ENCODE measurements at regions not wholly inside any gene's neighbourhood (a gene's known extent, or its start where the extent isn't known, plus 50 kb on each side); places are given as distances from the start of the nearest gene placed in this dataset.
A peak's percentile ranks its signal among the peaks of the same experiment; 100 is the strongest.

DNA sequence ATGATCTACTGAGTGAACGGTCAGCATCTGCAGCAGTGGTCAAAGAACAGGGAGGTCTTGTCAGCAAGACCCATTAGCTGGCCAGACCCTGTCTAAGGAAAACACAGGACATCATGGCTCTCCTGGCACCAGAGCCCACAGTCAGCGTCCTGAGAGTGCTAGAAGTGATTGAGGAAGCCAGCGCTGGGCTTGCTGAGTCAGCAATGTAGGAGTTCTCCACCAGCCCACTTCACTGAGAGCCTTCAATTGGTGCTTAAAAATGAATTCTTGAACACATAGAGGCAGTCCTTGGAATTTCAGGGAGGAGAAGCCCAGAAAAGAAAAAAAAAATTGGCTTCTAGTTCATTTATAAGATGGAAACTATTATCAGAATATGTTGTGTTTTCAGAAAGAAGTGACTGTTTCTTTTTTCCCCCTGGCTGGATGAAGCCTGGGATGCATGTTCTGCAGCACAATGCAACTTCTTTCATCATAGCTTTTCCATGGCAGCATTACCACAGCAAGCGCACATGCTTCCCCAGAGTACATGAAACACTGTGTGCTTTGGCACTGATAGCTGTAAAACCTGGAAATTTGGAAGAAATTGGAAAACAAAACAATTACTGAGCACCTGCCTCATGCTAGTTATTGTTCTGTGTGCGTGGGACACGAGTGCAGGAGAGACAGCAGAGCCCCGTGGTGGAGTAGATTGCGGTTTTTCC is 899.9 kb downstream of the C6orf118 start:
- DNase-seq (no peak), ATAC-seq (ENCODE audit: low read depth in 2 of 2) (no peak)
- H3K9me3 Mint-ChIP-seq = peaks cover 0 to 15% (median 7%) of the 10 kb centered on the region in 7 donors
- no peak overlapping the region for H3K27ac Mint-ChIP-seq
- H3K36me3 Mint-ChIP-seq = no peaks in the 10 kb centered on the region
- no peak overlapping the region for H3K4me3 Mint-ChIP-seq
- H3K4me1 Mint-ChIP-seq = no peaks in the 10 kb centered on the region
- H3K27me3 Mint-ChIP-seq = no peaks in the 10 kb centered on the region

DNA sequence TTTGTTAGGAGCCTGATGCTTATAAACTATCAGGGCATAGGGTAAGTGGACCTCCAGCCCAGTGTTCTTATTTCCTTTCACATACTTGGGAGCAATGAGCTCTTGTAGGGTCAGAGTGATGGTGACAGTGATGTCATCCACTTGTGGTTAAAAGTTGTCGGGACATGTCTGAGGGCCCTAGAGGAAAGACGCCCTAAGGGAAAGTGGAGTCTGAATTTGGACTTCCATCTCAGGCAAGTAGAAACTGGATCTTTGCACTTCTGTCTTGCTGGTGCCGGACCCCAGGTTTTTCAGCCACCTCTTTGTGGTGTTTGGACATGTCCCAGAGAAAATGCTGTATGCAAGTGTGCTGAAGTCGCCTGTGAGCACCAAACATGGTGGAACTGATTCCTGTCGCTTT is 900.5 kb downstream of the C6orf118 start:
- Mint-ChIP-seq H3K4me3 (no peak overlapping the region), H3K27ac (no peak overlapping the region), H3K9me3 (peaks cover 0 to 13% (median 5%) of the 10 kb centered on the region in 7 donors), H3K36me3 (no peaks in the 10 kb centered on the region), H3K27me3 (no peaks in the 10 kb centered on the region), H3K4me1 (no peaks in the 10 kb centered on the region)
- DNase-seq (no peak), ATAC-seq (ENCODE audit: low read depth in 2 of 2) (no peak)

DNA sequence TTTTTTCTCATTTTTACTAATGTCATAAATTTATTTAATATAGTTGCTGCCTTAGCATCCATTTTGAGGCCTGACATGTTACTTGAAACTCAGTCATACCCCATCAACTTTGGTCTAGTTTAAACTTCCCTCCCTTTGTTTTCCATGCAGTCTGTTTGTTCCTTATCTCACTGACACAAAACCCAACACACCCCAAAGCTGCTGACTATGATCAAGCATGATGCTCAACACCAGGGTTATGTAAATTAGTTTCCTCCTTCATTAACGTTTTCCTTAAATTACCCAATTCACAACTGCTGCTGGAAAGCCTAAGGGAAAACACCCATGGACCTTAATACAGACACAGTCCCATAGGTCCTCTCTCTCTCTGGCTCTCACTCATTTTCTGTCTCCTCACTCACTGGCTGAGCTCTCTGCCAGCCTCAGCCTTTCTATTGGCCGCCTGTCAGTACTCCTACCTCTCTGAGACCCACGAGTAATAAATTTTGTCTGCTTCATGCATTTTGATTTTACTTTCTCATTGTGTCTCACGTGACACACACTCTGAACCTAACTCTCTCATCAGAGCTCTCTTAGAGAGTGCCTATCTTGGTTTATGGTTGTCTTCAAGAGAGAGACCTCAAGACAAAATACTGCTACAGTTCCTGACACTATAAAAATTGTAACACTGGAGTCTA is 904.5 kb downstream of the C6orf118 start:
- H3K4me3 Mint-ChIP-seq = no peak overlapping the region

DNA sequence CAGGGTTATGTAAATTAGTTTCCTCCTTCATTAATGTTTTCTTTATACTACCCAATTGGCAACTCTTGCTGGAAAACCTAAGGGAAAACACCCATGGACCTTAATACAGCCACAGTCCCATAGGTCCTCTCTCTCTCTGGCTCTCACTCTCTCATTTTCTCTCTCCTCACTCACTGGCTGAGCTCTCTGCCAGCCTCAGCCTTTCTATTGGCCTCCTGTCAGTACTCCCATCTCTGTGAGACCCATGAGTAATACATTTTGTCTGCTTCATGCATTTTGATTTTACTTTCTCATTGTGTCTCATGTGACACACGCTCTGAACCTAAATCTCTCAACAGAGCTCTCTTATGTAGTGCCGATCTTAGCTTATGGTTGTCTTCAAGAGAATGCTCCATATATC is 907.5 kb downstream of the C6orf118 start:
- H3K4me1 Mint-ChIP-seq = peaks cover 0 to 3% (median 3%) of the 10 kb centered on the region in 3 donors
- H3K4me3 Mint-ChIP-seq = no peak overlapping the region
- no peak overlapping the region for H3K27ac Mint-ChIP-seq
- H3K9me3 Mint-ChIP-seq = peaks cover 0 to 14% (median 0%) of the 10 kb centered on the region in 7 donors
- no peaks in the 10 kb centered on the region for H3K36me3 Mint-ChIP-seq
- no peaks in the 10 kb centered on the region for H3K27me3 Mint-ChIP-seq
- ATAC-seq (ENCODE audit: low read depth in 2 of 2) (no peak), DNase-seq (no peak)

More for the DNA sequence above, 904.5 kb downstream of the C6orf118 start:
- DNase-seq (no peak), ATAC-seq (ENCODE audit: low read depth in 2 of 2) (no peak)
- no peaks in the 10 kb centered on the region for H3K36me3 Mint-ChIP-seq
- H3K27me3 Mint-ChIP-seq = no peaks in the 10 kb centered on the region
- H3K4me1 Mint-ChIP-seq = no peaks in the 10 kb centered on the region
- no peak overlapping the region for H3K27ac Mint-ChIP-seq
- H3K9me3 Mint-ChIP-seq = peaks cover 0 to 9% (median 0%) of the 10 kb centered on the region in 7 donors

DNA sequence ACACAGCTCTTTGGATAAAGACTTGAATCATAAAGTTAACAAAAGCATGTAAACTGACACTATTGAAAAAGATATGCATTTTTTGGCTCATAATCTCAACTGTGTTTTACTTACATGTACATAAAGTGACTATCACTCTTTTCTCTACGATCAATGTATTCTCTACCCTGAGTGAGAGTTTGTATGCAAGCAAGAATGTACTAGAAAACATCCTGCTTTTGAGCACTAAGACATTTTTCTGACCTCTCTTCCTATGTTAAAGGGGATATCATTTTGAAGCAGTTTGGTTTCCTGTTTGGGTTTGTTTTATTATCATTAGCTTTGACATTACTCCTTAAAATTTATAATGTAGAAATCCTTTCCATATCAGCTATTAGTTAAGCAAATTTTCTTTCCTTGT is 910.8 kb downstream of the C6orf118 start:
- DNase-seq = no peak
- Mint-ChIP-seq H3K4me1 (peaks cover 0 to 3% (median 3%) of the 10 kb centered on the region in 3 donors), H3K9me3 (peaks cover 0 to 15% (median 4%) of the 10 kb centered on the region in 7 donors), H3K36me3 (no peaks in the 10 kb centered on the region), H3K4me3 (no peak overlapping the region), H3K27me3 (no peaks in the 10 kb centered on the region), H3K27ac (no peak overlapping the region)
- no peak for ATAC-seq (ENCODE audit: low read depth in 2 of 2)

DNA sequence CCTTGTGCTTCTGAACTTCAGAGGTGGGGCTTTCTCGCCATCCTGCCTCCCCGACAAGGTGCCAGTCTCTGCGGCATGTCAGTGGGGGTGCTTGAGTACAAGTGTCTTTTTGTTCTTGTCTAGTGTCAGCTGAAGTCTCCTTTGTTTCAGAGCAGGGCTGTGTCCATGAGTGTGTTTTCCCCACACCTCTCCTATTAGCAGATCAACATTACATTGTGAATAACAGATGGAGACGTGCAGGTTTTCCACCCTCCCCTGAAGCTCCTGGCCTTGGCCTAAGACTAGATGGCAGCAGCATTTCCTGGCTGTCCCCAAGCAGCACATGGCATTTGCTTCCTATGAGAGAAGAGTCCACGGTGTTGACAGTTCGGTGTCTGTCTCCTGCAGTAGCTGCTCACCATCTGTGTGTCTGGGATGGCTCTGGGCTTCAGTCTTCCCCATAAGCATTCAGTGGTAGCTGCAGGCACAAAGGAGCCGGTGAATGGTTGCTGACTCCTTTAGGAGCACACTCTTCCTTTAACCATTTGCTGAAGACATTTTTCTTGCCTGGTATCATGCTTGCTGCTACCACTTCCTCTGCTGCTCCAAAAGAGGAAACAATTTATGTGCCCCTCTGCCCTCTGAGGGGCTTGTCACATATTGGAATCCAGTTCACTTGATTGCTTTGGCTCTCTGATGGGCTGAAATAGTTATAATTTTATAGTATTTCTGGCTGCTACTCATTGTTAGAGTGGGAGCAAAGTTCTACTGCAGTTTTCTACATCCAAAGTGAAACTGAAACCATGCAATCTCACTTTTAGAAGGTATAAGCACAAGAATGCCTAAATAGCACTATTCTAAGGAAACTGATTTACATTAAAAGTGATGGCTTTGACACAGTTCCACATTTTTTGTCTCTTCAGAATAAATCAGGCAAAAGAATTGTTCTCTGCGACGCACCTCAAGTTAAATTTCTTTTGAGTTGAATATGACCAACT is 913.0 kb downstream of the C6orf118 start:
- Mint-ChIP-seq H3K4me1 (peaks cover 0 to 3% (median 3%) of the 10 kb centered on the region in 3 donors), H3K27ac (no peak overlapping the region), H3K36me3 (no peaks in the 10 kb centered on the region), H3K27me3 (no peaks in the 10 kb centered on the region), H3K4me3 (peak overlapping the region in 2 of 8 donors; percentile 24 to 25), H3K9me3 (peaks cover 0 to 11% (median 4%) of the 10 kb centered on the region in 7 donors)
- ATAC-seq (ENCODE audit: low read depth in 2 of 2) (no peak), DNase-seq (no peak)

DNA sequence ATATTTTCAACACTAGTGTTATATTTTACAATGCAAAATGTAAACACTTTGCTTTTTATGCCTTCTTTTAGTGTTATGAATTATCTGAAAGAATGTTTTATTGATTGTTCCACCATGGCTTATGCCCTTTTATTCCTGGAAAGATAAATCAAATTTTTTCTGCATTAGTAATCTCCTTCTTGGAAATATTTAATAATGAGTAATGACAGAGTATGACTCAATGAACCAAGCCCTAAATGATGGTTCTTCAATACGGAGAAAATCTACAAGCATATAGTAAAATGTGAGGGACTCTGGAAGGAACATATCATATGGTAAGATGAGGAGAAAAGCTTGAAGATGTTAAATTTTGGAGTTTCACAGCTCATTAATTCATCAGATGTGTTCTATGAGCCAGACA is 929.6 kb downstream of the C6orf118 start:
- ATAC-seq (ENCODE audit: low read depth in 2 of 2) (no peak), DNase-seq (no peak)
- no peak overlapping the region for H3K4me3 Mint-ChIP-seq
- H3K36me3 Mint-ChIP-seq = peaks cover 0 to 8% of the 10 kb centered on the region in 2 donors
- peaks cover 0 to 25% (median 14%) of the 10 kb centered on the region in 7 donors for H3K9me3 Mint-ChIP-seq
- no peaks in the 10 kb centered on the region for H3K4me1 Mint-ChIP-seq
- no peak overlapping the region for H3K27ac Mint-ChIP-seq
- H3K27me3 Mint-ChIP-seq = no peaks in the 10 kb centered on the region

DNA sequence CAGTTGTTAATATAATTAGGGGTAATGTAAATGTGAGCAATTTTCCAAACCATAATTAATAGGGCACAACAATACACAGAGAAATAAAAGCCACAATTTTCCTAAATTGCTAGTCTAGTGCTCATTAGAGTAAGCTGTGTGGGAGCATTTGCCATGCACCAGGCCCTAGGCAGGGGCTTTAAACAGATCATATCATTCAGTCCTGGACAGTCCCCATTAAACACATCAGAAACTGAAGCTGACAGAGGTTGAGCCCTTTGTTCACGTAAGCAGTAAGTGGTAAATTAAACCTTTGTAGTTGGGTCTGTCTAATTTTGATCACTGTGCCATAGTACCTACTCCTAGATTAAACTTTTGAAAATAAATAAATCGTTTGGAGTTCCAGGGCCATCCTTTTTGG is 931.1 kb downstream of the C6orf118 start:
- H3K4me1 Mint-ChIP-seq = no peaks in the 10 kb centered on the region
- no peak overlapping the region for H3K4me3 Mint-ChIP-seq
- no peaks in the 10 kb centered on the region for H3K27me3 Mint-ChIP-seq
- peaks cover 0 to 8% of the 10 kb centered on the region in 2 donors for H3K36me3 Mint-ChIP-seq
- no peak overlapping the region for H3K27ac Mint-ChIP-seq
- ATAC-seq (ENCODE audit: low read depth in 2 of 2) (no peak), DNase-seq (no peak)
- peaks cover 0 to 20% (median 10%) of the 10 kb centered on the region in 7 donors for H3K9me3 Mint-ChIP-seq

DNA sequence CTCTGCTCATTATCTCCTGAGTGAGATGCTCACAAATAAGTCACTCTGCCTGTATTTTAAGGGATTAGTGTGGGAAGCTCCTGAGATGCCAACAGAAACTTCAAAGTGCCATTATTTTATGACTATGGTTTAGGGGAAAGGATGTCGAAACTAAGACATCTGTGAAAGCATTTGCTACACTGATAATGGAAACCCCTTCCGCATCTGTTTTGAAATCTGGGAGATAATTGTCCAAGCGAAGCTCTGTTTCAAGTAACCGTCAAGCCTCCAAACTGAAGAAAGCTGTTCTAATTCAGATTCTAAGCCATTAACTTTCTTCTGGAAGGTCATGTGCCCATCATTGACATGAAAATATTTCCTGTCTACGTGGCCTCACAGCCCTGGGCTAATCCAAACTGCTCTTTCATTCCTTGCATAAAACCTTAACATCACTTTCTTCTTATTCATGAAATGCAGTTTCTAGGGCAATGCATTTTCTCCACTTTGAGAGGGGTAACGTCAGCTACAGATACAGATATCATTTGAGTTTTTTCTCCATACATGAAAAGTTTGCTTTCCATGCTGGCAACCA is 932.0 kb downstream of the C6orf118 start:
- Mint-ChIP-seq H3K4me3 (no peak overlapping the region), H3K36me3 (peaks cover 0 to 8% of the 10 kb centered on the region in 2 donors), H3K27ac (no peak overlapping the region)

DNA sequence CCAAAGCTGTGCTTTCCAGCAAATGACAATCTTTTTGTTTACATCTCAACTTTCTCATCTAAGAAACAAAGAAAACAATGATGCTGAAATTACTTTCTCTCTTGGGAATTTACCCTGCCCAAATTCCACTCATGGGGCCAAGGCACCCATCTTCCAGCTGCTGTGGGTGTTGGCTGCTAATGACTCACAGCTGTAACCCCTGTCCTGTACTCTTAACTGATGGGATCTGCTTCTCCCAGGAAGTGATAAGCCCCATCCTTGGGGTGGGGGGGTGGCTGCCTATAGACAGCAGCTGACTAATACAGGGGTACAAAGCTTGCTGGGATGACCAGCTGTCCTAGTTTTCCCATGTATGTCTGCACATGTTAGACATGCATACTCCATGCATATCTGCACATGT is 938.6 kb downstream of the C6orf118 start:
- Mint-ChIP-seq H3K27me3 (no peaks in the 10 kb centered on the region), H3K4me1 (no peaks in the 10 kb centered on the region), H3K4me3 (no peak overlapping the region), H3K36me3 (no peaks in the 10 kb centered on the region), H3K27ac (no peak overlapping the region), H3K9me3 (peaks cover 0 to 7% (median 0%) of the 10 kb centered on the region in 7 donors)
- no peak for DNase-seq
- no peak for ATAC-seq (ENCODE audit: low read depth in 2 of 2)

More for the DNA sequence above, 932.0 kb downstream of the C6orf118 start:
- DNase-seq = no peak
- Mint-ChIP-seq H3K4me1 (no peaks in the 10 kb centered on the region), H3K9me3 (peaks cover 0 to 20% (median 9%) of the 10 kb centered on the region in 7 donors), H3K27me3 (no peaks in the 10 kb centered on the region)
- ATAC-seq (ENCODE audit: low read depth in 2 of 2) = no peak

DNA sequence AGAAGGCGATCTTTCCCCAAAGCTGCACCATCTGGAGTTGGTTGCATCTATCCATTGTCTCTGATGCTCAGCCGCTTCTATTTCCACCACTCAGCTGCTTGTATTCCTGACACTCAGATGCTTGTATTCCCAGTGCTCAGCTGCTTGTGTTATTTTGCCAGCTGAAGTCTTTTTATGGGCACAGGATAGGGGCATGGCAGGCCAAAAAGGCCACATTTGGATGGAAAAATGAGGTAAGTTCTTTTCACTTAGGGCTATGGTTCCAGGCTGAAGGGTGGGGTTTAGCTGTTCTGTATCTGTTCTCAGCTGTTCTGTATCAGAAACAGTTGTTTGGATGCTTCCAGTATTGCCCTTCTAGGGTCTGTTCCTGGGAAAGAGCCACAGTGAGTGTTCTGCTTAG is 944.9 kb downstream of the QKI start:
- Mint-ChIP-seq H3K36me3 (peaks cover 0 to 6% of the 10 kb centered on the region in 2 donors), H3K9me3 (peaks cover 10 to 43% (median 19%) of the 10 kb centered on the region in 7 donors), H3K4me3 (no peak overlapping the region), H3K4me1 (no peaks in the 10 kb centered on the region), H3K27me3 (no peaks in the 10 kb centered on the region), H3K27ac (no peak overlapping the region)
- ATAC-seq (ENCODE audit: low read depth in 2 of 2) (no peak), DNase-seq (no peak)

DNA sequence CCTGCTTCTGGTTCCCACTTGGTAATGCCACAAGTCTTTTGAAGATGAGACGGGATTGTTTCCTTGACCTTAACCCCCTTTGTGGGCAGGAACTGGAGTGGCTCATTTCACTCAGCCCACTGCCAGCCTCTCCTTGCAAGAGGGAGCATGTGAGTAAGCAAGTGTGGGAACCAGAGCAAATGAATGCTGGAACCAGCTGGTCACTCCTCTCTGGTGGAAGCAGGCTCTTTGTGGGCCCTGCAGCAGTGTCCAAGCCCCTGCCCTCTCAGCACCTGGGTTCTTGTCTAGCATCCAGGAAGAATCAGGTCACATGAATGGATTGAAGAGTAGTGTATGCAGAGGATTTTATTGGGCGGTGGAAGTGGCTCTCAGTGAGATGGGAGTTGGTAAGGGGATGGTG is 944.5 kb downstream of the QKI start:
- DNase-seq = no peak
- peaks cover 0 to 6% of the 10 kb centered on the region in 2 donors for H3K36me3 Mint-ChIP-seq
- H3K9me3 Mint-ChIP-seq = peaks cover 10 to 43% (median 19%) of the 10 kb centered on the region in 7 donors
- no peak overlapping the region for H3K27ac Mint-ChIP-seq
- no peak for ATAC-seq (ENCODE audit: low read depth in 2 of 2)
- no peak overlapping the region for H3K4me3 Mint-ChIP-seq
- H3K4me1 Mint-ChIP-seq = no peaks in the 10 kb centered on the region
- H3K27me3 Mint-ChIP-seq = no peaks in the 10 kb centered on the region

DNA sequence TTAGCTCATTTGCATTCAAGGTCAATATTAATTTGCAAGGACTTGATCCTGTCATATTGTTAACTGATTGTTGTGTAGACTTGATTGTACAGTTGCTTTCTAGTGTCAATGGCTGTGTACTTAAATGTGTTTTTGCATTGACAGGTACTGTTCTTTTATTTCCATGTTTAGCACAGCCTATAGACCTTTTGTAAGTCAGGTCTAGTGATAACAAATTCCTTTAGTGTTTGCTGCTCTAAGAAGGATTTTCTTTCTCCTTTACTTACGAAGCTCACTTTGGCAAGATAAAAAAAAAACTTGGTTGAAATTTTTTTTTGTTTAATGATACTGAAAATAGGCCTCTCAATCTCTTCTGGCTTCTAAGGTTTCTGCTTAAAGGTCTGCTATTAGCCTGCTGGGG is 942.3 kb downstream of the QKI start:
- peaks cover 11 to 39% (median 23%) of the 10 kb centered on the region in 7 donors for H3K9me3 Mint-ChIP-seq
- peaks cover 0 to 6% of the 10 kb centered on the region in 2 donors for H3K36me3 Mint-ChIP-seq
- DNase-seq (no peak), ATAC-seq (ENCODE audit: low read depth in 2 of 2) (no peak)
- H3K4me1 Mint-ChIP-seq = no peaks in the 10 kb centered on the region
- H3K27ac Mint-ChIP-seq = no peak overlapping the region
- no peaks in the 10 kb centered on the region for H3K27me3 Mint-ChIP-seq
- H3K4me3 Mint-ChIP-seq = no peak overlapping the region
